ENCODE measurements at regions not wholly inside any gene's neighbourhood (a gene's known extent, or its start where the extent isn't known, plus 50 kb on each side); places are given as distances from the start of the nearest gene placed in this dataset.

DNA sequence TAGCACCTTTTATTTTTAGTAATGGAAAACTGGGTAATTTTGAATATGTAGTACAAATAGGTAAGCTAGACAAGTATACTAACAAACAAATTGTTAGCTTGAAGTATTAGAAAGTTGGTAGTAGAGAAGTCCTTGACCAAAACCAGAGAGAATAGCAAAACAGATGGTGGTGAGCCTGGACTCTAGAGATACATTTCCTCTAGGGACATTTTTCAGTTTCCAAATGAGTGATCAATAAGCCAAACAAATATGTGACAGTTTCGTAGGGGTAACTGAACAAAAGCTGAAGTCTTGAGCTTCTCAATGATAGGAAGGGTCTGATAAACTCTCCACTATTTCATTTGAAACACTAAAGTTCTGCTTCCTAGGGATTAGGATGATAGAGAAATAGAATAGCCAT is 692.0 kb upstream of the FAM98A start:
- H3K4me3 ChIP-seq (replicated peaks; ENCODE audit: insufficient read depth, low read length), result no peak overlapping the region
- DNase-seq (ENCODE audit: low read depth in 1 of 2, low spot score in 1 of 2), result no peak
- no peak overlapping the region for H3K27ac ChIP-seq (replicated peaks)
- no peaks in the 10 kb centered on the region for H3K27me3 ChIP-seq (ENCODE audit: insufficient read depth, poor library complexity, severe bottlenecking)
- TF ChIP-seq POLR2AphosphoS5 (IDR thresholded peaks at IDR 0.05; ENCODE audit: low read depth) (no peak), CTCF (IDR thresholded peaks at IDR 0.05; ENCODE audit: insufficient read depth, low read length) (no peak), SPI1 (IDR thresholded peaks at IDR 0.05; ENCODE audit: borderline replicate concordance, low read depth) (no peak), GABPA (IDR thresholded peaks at IDR 0.05; ENCODE audit: low read depth) (no peak)
- TF ChIP-seq, protein P1, sequence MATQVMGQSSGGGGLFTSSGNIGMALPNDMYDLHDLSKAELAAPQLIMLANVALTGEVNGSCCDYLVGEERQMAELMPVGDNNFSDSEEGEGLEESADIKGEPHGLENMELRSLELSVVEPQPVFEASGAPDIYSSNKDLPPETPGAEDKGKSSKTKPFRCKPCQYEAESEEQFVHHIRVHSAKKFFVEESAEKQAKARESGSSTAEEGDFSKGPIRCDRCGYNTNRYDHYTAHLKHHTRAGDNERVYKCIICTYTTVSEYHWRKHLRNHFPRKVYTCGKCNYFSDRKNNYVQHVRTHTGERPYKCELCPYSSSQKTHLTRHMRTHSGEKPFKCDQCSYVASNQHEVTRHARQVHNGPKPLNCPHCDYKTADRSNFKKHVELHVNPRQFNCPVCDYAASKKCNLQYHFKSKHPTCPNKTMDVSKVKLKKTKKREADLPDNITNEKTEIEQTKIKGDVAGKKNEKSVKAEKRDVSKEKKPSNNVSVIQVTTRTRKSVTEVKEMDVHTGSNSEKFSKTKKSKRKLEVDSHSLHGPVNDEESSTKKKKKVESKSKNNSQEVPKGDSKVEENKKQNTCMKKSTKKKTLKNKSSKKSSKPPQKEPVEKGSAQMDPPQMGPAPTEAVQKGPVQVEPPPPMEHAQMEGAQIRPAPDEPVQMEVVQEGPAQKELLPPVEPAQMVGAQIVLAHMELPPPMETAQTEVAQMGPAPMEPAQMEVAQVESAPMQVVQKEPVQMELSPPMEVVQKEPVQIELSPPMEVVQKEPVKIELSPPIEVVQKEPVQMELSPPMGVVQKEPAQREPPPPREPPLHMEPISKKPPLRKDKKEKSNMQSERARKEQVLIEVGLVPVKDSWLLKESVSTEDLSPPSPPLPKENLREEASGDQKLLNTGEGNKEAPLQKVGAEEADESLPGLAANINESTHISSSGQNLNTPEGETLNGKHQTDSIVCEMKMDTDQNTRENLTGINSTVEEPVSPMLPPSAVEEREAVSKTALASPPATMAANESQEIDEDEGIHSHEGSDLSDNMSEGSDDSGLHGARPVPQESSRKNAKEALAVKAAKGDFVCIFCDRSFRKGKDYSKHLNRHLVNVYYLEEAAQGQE (IDR thresholded peaks at IDR 0.05; ENCODE audit: insufficient replicate concordance, low read depth), result no peak

- TF ChIP-seq GABPA (IDR thresholded peaks at IDR 0.05; ENCODE audit: low read depth) (no peak), POLR2AphosphoS5 (IDR thresholded peaks at IDR 0.05; ENCODE audit: low read depth) (no peak)
- TF ChIP-seq, protein P1 (IDR thresholded peaks at IDR 0.05; ENCODE audit: insufficient replicate concordance, low read depth), result no peak
- DNase-seq (ENCODE audit: low read depth in 1 of 2, low spot score in 1 of 2), result no peak
- Histone ChIP-seq H3K4me3 (replicated peaks; ENCODE audit: insufficient read depth, low read length) (no peak overlapping the region), H3K27ac (replicated peaks) (no peak overlapping the region), H3K27me3 (ENCODE audit: insufficient read depth, poor library complexity, severe bottlenecking) (no peaks in the 10 kb centered on the region)
Measured at GRCh38 chr2:34288016-34288415, 688.9 kb upstream of the FAM98A start.

- Histone ChIP-seq H3K4me3 (replicated peaks; ENCODE audit: insufficient read depth, low read length) (no peak overlapping the region), H3K27ac (replicated peaks) (no peak overlapping the region), H3K27me3 (ENCODE audit: insufficient read depth, poor library complexity, severe bottlenecking) (no peaks in the 10 kb centered on the region)
- no peak for DNase-seq (ENCODE audit: low read depth in 1 of 2, low spot score in 1 of 2)
- TF ChIP-seq, protein P1 (IDR thresholded peaks at IDR 0.05; ENCODE audit: insufficient replicate concordance, low read depth), result no peak
- TF ChIP-seq POLR2AphosphoS5 (IDR thresholded peaks at IDR 0.05; ENCODE audit: low read depth) (no peak), GABPA (IDR thresholded peaks at IDR 0.05; ENCODE audit: low read depth) (no peak), CTCF (IDR thresholded peaks at IDR 0.05; ENCODE audit: insufficient read depth, low read length) (no peak), SPI1 (IDR thresholded peaks at IDR 0.05; ENCODE audit: borderline replicate concordance, low read depth) (no peak)
Measured at GRCh38 chr2:34280606-34281005, 681.5 kb upstream of the FAM98A start.

Data from HL-60 (cell line).